WTC11 (cell line): ENCODE measurements at regions not wholly inside any gene's neighbourhood (a gene's known extent, or its start where the extent isn't known, plus 50 kb on each side); places are given as distances from the start of the nearest gene placed in this dataset.

Experiments used
- ATAC-seq: fragments of 200-7000 bp; cut with Tn5 transposase; 2 replicates; pipeline ENCODE4 v1.10.0; 2021; ENCODE audit warnings: mild to moderate bottlenecking, moderate library complexity
- CTCF ChIA-PET: fragments of 300-600 bp; sonication (Branson Sonifier 250); formaldehyde crosslinking; loops from one replicate; lab custom pipeline; 2021; ENCODE audit warnings: antibody characterized with exemption; lab: Charles Lee
- POLR2A ChIA-PET: fragments of 350-600 bp; sonication (Branson Sonifier 250); formaldehyde crosslinking; loops from one replicate; lab custom pipeline; 2021; ENCODE audit warnings: antibody characterized with exemption; lab: Charles Lee
- DNase-seq: peaks from one replicate; pipeline ENCODE4 v3.0.0; 2021; ENCODE audit warnings: low spot score
- H3K27ac Mint-ChIP-seq: 2 replicates; pipeline ENCODE4 v1.8.0; 2021; ENCODE audit warnings: mixed read lengths
- H3K27me3 Mint-ChIP-seq: 2 replicates; pipeline ENCODE4 v1.8.0; 2021; ENCODE audit warnings: low read depth, mild to moderate bottlenecking, moderate library complexity, mixed read lengths
- H3K36me3 Mint-ChIP-seq: 2 replicates; pipeline ENCODE4 v1.8.0; 2021; ENCODE audit warnings: mixed read lengths
- H3K4me1 Mint-ChIP-seq: 2 replicates; pipeline ENCODE4 v1.8.0; 2022; ENCODE audit warnings: mixed read lengths
- H3K4me3 Mint-ChIP-seq: 2 replicates; pipeline ENCODE4 v1.8.0; 2021; ENCODE audit warnings: mild to moderate bottlenecking, moderate library complexity, mixed read lengths
- H3K9me3 Mint-ChIP-seq: 2 replicates; pipeline ENCODE4 v1.8.0; 2021; ENCODE audit warnings: mixed read lengths
- CREB1 ChIP-seq: sonication (generic); formaldehyde crosslinking; IDR thresholded peaks from 2 replicates; pipeline ENCODE4 v1.8.0; 2023; ENCODE audit warnings: mild to moderate bottlenecking, missing genetic modification reagents
- ELF4 ChIP-seq: sonication (generic); formaldehyde crosslinking; IDR thresholded peaks from 2 replicates; pipeline ENCODE4 v1.8.1; 2022; ENCODE audit warnings: low read depth, mild to moderate bottlenecking, moderate library complexity, missing genetic modification reagents
- ETV6 ChIP-seq: sonication (generic); formaldehyde crosslinking; IDR thresholded peaks from 2 replicates; pipeline ENCODE4 v1.8.1; 2022; ENCODE audit warnings: mild to moderate bottlenecking, missing genetic modification reagents
- FOXJ3 ChIP-seq: sonication (generic); formaldehyde crosslinking; IDR thresholded peaks from 2 replicates; pipeline ENCODE4 v1.9.0; 2021; ENCODE audit warnings: missing genetic modification reagents, mild to moderate bottlenecking, borderline replicate concordance
- GTF2I ChIP-seq: fragments of 250-450 bp; sonication (Bioruptor Pico); conservative IDR thresholded peaks from 2 replicates; pipeline ENCODE4 v1.4.0; 2021; ENCODE audit warnings: mild to moderate bottlenecking
- JAZF1 ChIP-seq: fragments of 250-450 bp; sonication (Bioruptor Pico); IDR thresholded peaks from 2 replicates; pipeline ENCODE4 v1.9.0; 2021; ENCODE audit warnings: moderate library complexity, mild to moderate bottlenecking, inconsistent platforms
- JUN ChIP-seq: sonication (generic); formaldehyde crosslinking; IDR thresholded peaks from 2 replicates; pipeline ENCODE4 v1.8.0; 2023; ENCODE audit warnings: mild to moderate bottlenecking, missing genetic modification reagents
- MYBL2 ChIP-seq: sonication (generic); formaldehyde crosslinking; IDR thresholded peaks from 2 replicates; pipeline ENCODE4 v1.8.1; 2023; ENCODE audit warnings: mild to moderate bottlenecking, moderate library complexity, missing genetic modification reagents
- NFE2L1 ChIP-seq: sonication (generic); formaldehyde crosslinking; IDR thresholded peaks from 2 replicates; pipeline ENCODE4 v1.8.1; 2023; ENCODE audit warnings: missing genetic modification reagents
- OVOL2 ChIP-seq: fragments of 250-450 bp; sonication (Bioruptor Pico); IDR thresholded peaks from 2 replicates; pipeline ENCODE4 v1.9.0; 2021; ENCODE audit warnings: mild to moderate bottlenecking, borderline replicate concordance
- SMAD3 ChIP-seq: sonication (generic); formaldehyde crosslinking; IDR thresholded peaks from 2 replicates; pipeline ENCODE4 v1.8.0; 2022; ENCODE audit warnings: missing genetic modification reagents, mild to moderate bottlenecking, borderline replicate concordance
- TCF7 ChIP-seq: sonication (generic); formaldehyde crosslinking; IDR thresholded peaks from 2 replicates; pipeline ENCODE4 v1.8.0; 2022; ENCODE audit warnings: mild to moderate bottlenecking, low read depth, missing genetic modification reagents, moderate library complexity
- TP53 ChIP-seq: sonication (generic); formaldehyde crosslinking; IDR thresholded peaks from 2 replicates; pipeline ENCODE4 v1.8.1; 2023; ENCODE audit warnings: mild to moderate bottlenecking, missing genetic modification reagents
- ZNF138 ChIP-seq: sonication (generic); formaldehyde crosslinking; conservative IDR thresholded peaks from 2 replicates; pipeline ENCODE4 v1.8.1; 2022; ENCODE audit warnings: mild to moderate bottlenecking, moderate library complexity, missing genetic modification reagents
- ZNF219 ChIP-seq: sonication (generic); formaldehyde crosslinking; IDR thresholded peaks from 2 replicates; pipeline ENCODE4 v1.8.0; 2023; ENCODE audit warnings: missing genetic modification reagents, mild to moderate bottlenecking, borderline replicate concordance
- TF ChIP-seq, protein P1 (sequence below): fragments of 250-450 bp; sonication (Bioruptor Pico); IDR thresholded peaks from 2 replicates; pipeline ENCODE4 v1.8.0; 2021; ENCODE audit warnings: mild to moderate bottlenecking
- TF ChIP-seq, protein P2 (sequence below): sonication (generic); formaldehyde crosslinking; IDR thresholded peaks from 2 replicates; pipeline ENCODE4 v1.8.0; 2022; ENCODE audit warnings: mild to moderate bottlenecking, missing genetic modification reagents
- TF ChIP-seq, protein P3 (sequence below): sonication (generic); formaldehyde crosslinking; IDR thresholded peaks from 2 replicates; pipeline ENCODE4 v1.8.1; 2022; ENCODE audit warnings: missing genetic modification reagents, borderline replicate concordance
- TF ChIP-seq, protein P4 (sequence below): sonication (generic); formaldehyde crosslinking; IDR thresholded peaks from 2 replicates; pipeline ENCODE4 v1.8.1; 2023; ENCODE audit warnings: mild to moderate bottlenecking, missing genetic modification reagents
- TF ChIP-seq, protein P5 (sequence below): fragments of 250-450 bp; sonication (Bioruptor Pico); IDR thresholded peaks from 2 replicates; pipeline ENCODE4 v1.9.0; 2021; ENCODE audit warnings: mild to moderate bottlenecking, borderline replicate concordance
- TF ChIP-seq, protein P6 (sequence below): sonication (generic); formaldehyde crosslinking; IDR thresholded peaks from 2 replicates; pipeline ENCODE4 v1.8.1; 2023; ENCODE audit warnings: mild to moderate bottlenecking, missing genetic modification reagents, moderate library complexity
- TF ChIP-seq, protein P7 (sequence below): fragments of 250-450 bp; sonication (Bioruptor Pico); IDR thresholded peaks from 2 replicates; pipeline ENCODE4 v1.9.0; 2021; ENCODE audit warnings: mild to moderate bottlenecking

DNA sequence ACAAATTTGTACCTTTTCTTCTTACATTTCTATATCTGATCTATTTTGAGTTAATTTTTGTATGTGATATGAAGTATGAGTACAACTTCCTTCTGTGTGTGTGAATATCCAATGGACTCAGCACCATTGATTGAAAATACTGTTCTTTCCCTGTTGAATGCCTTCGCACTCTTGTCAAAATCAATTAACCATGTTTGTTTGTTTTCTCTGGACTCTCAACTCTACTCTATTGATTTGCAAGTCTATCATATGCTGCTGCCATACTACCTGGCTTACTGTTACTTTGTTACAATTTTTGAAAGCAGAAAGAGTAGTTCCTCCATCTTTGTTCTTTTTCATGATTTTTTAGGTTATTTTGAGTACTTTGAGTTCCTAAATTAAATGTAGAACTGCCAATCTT, 1437.4 kb upstream of the SPRY2 start:
- no peaks in the 10 kb centered on the region for H3K27me3 Mint-ChIP-seq
- no peaks in the 10 kb centered on the region for H3K36me3 Mint-ChIP-seq
- H3K4me1 Mint-ChIP-seq, result peaks cover 18% of the 10 kb centered on the region
- CTCF ChIA-PET, result no interaction called here
- DNase-seq (no peak), ATAC-seq (no peak)
- no peak overlapping the region for H3K4me3 Mint-ChIP-seq
- no peak overlapping the region for H3K27ac Mint-ChIP-seq
- POLR2A ChIA-PET, result no interaction called here
- H3K9me3 Mint-ChIP-seq, result peaks cover 9% of the 10 kb centered on the region; the same call in 1 of the 2 replicates
- TF ChIP-seq, protein P1, sequence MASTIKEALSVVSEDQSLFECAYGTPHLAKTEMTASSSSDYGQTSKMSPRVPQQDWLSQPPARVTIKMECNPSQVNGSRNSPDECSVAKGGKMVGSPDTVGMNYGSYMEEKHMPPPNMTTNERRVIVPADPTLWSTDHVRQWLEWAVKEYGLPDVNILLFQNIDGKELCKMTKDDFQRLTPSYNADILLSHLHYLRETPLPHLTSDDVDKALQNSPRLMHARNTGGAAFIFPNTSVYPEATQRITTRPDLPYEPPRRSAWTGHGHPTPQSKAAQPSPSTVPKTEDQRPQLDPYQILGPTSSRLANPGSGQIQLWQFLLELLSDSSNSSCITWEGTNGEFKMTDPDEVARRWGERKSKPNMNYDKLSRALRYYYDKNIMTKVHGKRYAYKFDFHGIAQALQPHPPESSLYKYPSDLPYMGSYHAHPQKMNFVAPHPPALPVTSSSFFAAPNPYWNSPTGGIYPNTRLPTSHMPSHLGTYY (CRISPR knock-in tag), result no peak
- TF ChIP-seq GTF2I (no peak), ZNF219 (CRISPR knock-in tag) (no peak), NFE2L1 (CRISPR knock-in tag) (no peak), MYBL2 (CRISPR knock-in tag) (no peak), FOXJ3 (CRISPR knock-in tag) (no peak), JUN (CRISPR knock-in tag) (no peak), JAZF1 (CRISPR knock-in tag) (no peak), CREB1 (CRISPR knock-in tag) (no peak), TP53 (CRISPR knock-in tag) (no peak)
- TF ChIP-seq, protein P2, sequence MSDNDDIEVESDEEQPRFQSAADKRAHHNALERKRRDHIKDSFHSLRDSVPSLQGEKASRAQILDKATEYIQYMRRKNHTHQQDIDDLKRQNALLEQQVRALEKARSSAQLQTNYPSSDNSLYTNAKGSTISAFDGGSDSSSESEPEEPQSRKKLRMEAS (CRISPR knock-in tag), result no peak
- TF ChIP-seq, protein P3, sequence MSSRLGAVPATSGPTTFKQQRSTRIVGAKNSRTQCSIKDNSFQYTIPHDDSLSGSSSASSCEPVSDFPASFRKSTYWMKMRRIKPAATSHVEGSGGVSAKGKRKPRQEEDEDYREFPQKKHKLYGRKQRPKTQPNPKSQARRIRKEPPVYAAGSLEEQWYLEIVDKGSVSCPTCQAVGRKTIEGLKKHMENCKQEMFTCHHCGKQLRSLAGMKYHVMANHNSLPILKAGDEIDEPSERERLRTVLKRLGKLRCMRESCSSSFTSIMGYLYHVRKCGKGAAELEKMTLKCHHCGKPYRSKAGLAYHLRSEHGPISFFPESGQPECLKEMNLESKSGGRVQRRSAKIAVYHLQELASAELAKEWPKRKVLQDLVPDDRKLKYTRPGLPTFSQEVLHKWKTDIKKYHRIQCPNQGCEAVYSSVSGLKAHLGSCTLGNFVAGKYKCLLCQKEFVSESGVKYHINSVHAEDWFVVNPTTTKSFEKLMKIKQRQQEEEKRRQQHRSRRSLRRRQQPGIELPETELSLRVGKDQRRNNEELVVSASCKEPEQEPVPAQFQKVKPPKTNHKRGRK (CRISPR knock-in tag), result no peak

DNA sequence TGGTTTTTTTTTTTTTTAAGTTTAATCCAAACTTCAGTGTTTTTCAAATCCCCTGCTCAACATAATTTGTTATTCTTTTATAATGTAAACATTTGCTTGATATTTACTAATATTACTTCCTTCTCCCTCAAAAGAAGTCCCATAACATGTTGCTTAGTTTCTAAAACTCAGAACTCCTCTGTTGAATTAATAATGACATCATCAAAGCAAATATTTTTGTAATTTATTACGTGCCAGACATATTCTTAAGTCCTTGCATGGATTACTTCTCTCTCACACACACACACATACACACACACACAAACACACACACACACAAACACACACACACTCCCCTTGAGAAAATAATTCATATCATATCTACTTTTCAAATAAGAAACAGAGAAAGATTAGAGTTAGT, 1432.3 kb upstream of the SPRY2 start:
- DNase-seq (no peak), ATAC-seq (no peak)
- ChIA-PET POLR2A (no interaction called here), CTCF (no interaction called here)
- H3K9me3 Mint-ChIP-seq, result peaks cover 9% of the 10 kb centered on the region; the same call in 1 of the 2 replicates
- H3K4me1 Mint-ChIP-seq, result peaks cover 34% of the 10 kb centered on the region
- H3K27ac Mint-ChIP-seq, result no peak overlapping the region
- no peaks in the 10 kb centered on the region for H3K36me3 Mint-ChIP-seq
- H3K4me3 Mint-ChIP-seq, result no peak overlapping the region
- no peaks in the 10 kb centered on the region for H3K27me3 Mint-ChIP-seq
- TF ChIP-seq ZNF138 (CRISPR knock-in tag) (no peak), TCF7 (CRISPR knock-in tag) (no peak), ZNF219 (CRISPR knock-in tag) (no peak), OVOL2 (CRISPR knock-in tag) (no peak), ETV6 (CRISPR knock-in tag) (no peak), SMAD3 (no peak), ELF4 (CRISPR knock-in tag) (no peak)
- TF ChIP-seq, protein P4, sequence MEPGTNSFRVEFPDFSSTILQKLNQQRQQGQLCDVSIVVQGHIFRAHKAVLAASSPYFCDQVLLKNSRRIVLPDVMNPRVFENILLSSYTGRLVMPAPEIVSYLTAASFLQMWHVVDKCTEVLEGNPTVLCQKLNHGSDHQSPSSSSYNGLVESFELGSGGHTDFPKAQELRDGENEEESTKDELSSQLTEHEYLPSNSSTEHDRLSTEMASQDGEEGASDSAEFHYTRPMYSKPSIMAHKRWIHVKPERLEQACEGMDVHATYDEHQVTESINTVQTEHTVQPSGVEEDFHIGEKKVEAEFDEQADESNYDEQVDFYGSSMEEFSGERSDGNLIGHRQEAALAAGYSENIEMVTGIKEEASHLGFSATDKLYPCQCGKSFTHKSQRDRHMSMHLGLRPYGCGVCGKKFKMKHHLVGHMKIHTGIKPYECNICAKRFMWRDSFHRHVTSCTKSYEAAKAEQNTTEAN (CRISPR knock-in tag), result no peak
- TF ChIP-seq, protein P5, sequence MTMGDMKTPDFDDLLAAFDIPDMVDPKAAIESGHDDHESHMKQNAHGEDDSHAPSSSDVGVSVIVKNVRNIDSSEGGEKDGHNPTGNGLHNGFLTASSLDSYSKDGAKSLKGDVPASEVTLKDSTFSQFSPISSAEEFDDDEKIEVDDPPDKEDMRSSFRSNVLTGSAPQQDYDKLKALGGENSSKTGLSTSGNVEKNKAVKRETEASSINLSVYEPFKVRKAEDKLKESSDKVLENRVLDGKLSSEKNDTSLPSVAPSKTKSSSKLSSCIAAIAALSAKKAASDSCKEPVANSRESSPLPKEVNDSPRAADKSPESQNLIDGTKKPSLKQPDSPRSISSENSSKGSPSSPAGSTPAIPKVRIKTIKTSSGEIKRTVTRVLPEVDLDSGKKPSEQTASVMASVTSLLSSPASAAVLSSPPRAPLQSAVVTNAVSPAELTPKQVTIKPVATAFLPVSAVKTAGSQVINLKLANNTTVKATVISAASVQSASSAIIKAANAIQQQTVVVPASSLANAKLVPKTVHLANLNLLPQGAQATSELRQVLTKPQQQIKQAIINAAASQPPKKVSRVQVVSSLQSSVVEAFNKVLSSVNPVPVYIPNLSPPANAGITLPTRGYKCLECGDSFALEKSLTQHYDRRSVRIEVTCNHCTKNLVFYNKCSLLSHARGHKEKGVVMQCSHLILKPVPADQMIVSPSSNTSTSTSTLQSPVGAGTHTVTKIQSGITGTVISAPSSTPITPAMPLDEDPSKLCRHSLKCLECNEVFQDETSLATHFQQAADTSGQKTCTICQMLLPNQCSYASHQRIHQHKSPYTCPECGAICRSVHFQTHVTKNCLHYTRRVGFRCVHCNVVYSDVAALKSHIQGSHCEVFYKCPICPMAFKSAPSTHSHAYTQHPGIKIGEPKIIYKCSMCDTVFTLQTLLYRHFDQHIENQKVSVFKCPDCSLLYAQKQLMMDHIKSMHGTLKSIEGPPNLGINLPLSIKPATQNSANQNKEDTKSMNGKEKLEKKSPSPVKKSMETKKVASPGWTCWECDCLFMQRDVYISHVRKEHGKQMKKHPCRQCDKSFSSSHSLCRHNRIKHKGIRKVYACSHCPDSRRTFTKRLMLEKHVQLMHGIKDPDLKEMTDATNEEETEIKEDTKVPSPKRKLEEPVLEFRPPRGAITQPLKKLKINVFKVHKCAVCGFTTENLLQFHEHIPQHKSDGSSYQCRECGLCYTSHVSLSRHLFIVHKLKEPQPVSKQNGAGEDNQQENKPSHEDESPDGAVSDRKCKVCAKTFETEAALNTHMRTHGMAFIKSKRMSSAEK (CRISPR knock-in tag), result no peak
- TF ChIP-seq, protein P6, sequence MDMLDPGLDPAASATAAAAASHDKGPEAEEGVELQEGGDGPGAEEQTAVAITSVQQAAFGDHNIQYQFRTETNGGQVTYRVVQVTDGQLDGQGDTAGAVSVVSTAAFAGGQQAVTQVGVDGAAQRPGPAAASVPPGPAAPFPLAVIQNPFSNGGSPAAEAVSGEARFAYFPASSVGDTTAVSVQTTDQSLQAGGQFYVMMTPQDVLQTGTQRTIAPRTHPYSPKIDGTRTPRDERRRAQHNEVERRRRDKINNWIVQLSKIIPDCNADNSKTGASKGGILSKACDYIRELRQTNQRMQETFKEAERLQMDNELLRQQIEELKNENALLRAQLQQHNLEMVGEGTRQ (CRISPR knock-in tag), result no peak
- TF ChIP-seq, protein P7, sequence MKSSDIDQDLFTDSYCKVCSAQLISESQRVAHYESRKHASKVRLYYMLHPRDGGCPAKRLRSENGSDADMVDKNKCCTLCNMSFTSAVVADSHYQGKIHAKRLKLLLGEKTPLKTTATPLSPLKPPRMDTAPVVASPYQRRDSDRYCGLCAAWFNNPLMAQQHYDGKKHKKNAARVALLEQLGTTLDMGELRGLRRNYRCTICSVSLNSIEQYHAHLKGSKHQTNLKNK (CRISPR knock-in tag), result no peak
